GM21528 (cell line): ENCODE measurements at regions not wholly inside any gene's neighbourhood (a gene's known extent, or its start where the extent isn't known, plus 50 kb on each side); places are given as distances from the start of the nearest gene placed in this dataset.

Source experiments
- ATAC-seq: cut with Tn5 transposase; IDR thresholded peaks from one replicate; pipeline ENCODE4 v1.9.1; 2021; ENCODE audit warnings: mild to moderate bottlenecking, moderate library complexity; ENCODE audit not compliant: unreplicated experiment, low FRiP score

GRCh38 chr22:49073873-49074417 lies 753.7 kb downstream of the BRD1 start:
- no peak for ATAC-seq

DNA sequence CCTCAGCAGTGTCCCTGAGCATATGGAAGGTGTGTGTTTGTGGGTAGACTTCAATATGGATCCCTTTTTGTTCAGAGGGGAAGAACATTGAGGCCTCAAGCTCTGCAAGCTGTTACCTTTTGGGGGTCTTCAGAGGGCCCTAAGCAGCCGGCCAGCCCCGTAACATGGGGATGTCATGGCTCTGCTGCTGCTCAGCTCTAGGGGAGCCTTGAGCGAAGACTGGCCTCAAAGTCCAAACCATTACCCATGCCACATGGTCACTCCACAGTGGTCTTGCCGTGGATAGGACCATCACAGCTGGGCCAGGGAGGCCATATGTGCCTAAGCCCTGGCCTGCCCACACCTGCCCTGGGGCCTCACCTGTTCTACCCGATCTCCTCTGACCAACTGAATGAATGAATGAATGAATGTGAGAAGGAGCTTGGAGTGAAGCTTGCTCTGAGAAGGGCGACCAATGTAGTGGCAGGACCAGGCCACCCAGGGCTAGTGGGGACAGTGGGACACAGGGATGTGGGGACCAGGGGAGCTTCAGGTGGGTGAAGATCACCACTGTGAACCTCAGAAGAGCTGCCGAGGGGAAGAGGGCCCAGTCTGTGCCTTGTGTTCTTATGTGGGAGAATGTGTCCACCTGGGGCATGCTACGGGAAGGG lies 754.6 kb downstream of the BRD1 start:
- ATAC-seq, result no peak

GRCh38 chr22:49070501-49070900 lies 757.2 kb downstream of the BRD1 start:
- no peak for ATAC-seq

DNA sequence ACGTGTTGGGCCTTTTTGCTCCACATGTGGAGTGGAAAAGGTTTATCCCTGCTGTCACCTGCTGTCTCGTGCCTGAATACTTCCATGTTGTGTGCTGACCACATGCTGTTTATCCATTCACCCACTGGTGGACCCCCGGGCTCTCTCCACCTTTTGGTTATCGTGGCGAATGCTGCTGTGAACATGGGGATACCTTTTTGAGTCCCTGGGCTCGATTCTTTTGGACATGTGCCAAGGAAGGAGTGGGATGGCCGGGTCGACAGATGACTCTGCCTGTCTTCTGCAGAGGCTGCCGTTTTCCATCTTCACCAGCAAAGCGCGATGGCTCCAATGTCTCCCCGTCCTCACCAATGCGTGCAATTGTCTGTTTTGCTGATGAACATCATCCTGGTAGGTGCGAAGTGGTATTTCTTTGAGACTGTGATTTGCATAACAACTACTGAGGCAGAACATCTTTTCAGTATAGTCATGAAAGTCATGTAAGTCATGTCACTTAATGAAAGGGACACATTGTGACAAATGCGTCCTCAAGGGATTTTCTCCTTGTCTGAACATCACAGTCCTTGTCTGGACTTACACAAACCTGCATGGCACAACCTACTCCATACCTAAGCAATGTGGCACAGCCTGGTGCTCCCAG lies 758.7 kb downstream of the BRD1 start:
- no peak for ATAC-seq

DNA sequence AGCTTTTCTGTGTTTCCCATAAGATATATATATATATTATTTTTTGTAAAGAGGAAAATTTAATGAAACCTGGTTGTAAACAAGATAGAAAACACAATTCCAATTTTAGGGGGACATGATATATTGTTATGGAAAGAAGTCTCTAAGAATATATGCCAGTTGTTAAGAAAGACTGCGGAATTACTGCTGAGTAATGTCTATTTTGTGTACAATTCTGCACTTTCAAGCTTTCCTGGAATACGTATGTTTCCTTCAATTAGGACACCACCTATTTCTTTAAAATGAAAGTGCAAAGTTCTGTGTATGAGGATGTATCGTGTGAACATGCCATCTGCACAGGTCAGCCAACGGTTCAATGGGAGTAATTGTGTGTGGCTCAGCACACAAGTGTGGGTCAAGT lies 760.2 kb downstream of the BRD1 start:
- no peak for ATAC-seq

DNA sequence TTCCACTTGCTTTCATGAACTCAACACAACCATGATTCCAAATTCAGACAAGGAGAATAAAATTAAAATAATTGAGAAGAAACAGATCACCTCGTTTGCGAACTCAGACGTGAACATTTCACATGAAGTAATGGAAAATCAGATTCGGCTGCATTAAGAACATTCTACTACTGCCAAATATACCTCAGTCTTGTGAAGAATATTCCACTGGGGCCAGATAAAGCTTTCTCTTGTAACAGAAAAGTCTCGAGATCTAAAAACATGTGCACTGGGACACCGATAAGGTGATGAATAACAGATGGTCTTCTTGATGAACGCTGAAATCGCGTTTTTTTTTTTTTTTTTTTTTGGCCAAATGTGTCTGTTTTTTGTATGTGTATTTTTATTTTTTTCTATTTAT lies 761.1 kb downstream of the BRD1 start:
- ATAC-seq, result no peak

DNA sequence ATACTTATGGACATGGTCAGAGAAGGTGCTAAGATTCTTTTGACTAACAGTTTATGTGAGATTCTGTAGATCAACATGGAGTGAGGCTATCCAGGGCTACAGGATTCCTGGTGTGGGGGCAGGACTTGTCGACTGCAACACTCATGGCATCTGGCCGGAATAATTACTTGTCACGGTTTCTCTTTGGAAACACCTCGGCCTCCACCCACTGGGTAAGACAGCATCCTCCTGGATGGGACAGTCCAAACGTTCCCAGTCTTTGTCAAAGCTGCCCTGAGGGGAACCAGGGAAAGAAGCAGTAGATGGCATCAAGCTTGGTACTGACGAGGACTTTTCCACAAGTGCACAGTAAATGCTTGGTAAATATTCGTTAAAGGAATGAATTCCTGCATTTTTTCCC lies 762.8 kb downstream of the BRD1 start:
- no peak for ATAC-seq

GRCh38 chr22:49063545-49063890 lies 764.2 kb downstream of the BRD1 start:
- no peak for ATAC-seq

- ATAC-seq, result no peak
Observed at GRCh38 chr22:49062802-49063544, 764.7 kb downstream of the BRD1 start.

- ATAC-seq, result no peak
Observed at GRCh38 chr22:49062155-49062801, 765.4 kb downstream of the BRD1 start.

GRCh38 chr22:49057910-49058309 lies 769.8 kb downstream of the BRD1 start:
- no peak for ATAC-seq

DNA sequence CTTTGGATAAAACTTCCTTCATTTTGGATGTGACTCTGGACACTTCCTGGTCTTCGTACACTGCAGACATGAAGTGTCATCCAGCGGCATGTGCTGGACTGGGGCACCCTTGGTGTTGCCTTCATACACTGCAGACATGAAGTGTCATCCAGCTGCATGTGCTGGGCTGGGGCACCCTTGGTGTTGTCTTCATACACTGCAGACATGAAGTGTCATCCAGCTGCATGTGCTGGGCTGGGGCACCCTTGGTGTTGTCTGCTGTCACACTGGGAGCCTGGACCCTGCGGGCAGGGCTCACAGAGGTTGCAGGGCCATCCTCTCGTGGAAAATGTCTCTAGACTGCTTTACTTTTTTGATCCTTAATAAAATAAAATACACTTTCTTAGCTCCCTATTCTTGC lies 771.4 kb downstream of the BRD1 start:
- no peak for ATAC-seq

- ATAC-seq, result no peak
Observed at GRCh38 chr22:49055406-49055805, 772.3 kb downstream of the BRD1 start.

GRCh38 chr22:49053578-49053977 lies 774.1 kb downstream of the BRD1 start:
- ATAC-seq, result no peak

- ATAC-seq, result no peak
Observed at GRCh38 chr22:49052560-49052959, 775.1 kb downstream of the BRD1 start.

- ATAC-seq, result no peak
Observed at GRCh38 chr22:49052023-49052538, 775.6 kb downstream of the BRD1 start.

- no peak for ATAC-seq
Observed at GRCh38 chr22:49051491-49052022, 776.1 kb downstream of the BRD1 start.

DNA sequence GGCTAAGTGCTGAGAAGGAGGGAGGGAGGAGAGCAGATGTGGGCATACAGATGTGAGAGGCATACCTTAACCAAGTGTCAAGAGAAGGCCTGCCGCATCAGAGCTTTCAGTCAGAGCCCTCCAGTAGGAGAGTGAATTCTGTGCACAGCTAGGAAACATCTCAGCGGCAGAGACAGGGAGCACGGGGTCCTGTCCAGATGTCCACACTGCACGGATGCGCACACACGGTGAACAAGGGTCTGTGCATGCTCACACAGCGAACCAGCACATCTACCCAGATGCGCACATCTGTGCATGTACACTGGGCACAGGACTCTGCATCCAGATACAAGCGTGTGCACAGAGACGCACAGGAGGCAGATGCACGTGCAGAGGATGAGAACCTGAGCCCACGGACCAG lies 778.0 kb downstream of the BRD1 start:
- no peak for ATAC-seq

DNA sequence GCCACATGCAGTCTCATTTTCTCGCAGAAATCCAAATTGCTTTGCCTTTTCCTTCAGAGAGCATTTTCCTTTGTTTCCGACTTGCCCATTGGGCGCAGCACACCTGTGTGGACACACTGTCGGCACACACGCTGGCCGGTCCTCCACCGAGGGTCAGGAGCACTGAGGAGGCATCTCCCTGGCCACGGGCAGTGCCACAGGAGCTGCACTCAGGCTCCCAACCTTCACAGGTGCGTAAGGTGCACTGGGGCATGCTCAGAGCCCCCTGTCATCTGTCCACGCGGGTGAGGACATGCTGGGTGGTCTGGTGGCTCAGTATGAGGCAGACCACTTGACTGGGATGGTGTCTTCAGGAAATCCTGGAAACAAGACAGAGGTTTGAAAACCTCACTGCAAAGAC lies 779.1 kb downstream of the BRD1 start:
- ATAC-seq, result no peak

DNA sequence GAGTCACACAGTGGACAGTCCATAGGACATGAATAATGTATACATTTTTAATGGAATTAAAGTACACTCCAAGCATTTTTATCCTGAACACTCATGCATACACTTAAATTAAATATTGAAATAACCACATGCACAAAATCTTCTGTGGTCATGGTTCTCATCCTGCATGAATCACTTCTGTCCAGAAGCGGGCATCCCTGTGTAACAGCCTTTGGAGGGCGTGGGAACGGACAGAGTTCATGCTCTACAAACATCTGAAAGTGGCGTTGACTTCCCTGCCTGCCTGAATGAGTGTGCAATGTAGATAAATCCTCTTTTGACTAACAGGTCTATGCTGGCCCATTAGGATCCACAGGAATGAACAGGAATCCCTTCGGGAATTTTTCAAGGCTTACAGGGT lies 780.2 kb downstream of the BRD1 start:
- ATAC-seq, result no peak
